ENCODE measurements at regions not wholly inside any gene's neighbourhood (a gene's known extent, or its start where the extent isn't known, plus 50 kb on each side); places are given as distances from the start of the nearest gene placed in this dataset.

- intact Hi-C loops (cut with DNase I): no loop called here
- no peak overlapping the region for H3K4me3 ChIP-seq
- H3K9me3 ChIP-seq: no peaks in the 10 kb centered on the region
- ATAC-seq (no peak), DNase-seq (no peak)
- no peaks in the 10 kb centered on the region for H3K4me1 ChIP-seq
- no peaks in the 10 kb centered on the region for H3K36me3 ChIP-seq
- no peak overlapping the region for H3K27ac ChIP-seq
- no peak for TF ChIP-seq CTCF (IDR thresholded peaks at IDR 0.05)
- no peaks in the 10 kb centered on the region for H3K27me3 ChIP-seq
Measured at GRCh38 chr2:181122601-181123000, 142.2 kb downstream of the UBE2E3 start.

- Histone ChIP-seq H3K4me3 (no peak overlapping the region), H3K4me1 (no peaks in the 10 kb centered on the region), H3K27ac (peak overlapping the region in 1 of 2 donors; percentile 49), H3K9me3 (no peaks in the 10 kb centered on the region), H3K36me3 (no peaks in the 10 kb centered on the region), H3K27me3 (no peaks in the 10 kb centered on the region)
- no peak for ATAC-seq
- intact Hi-C loops (cut with DNase I): no loop called here
- no peak for TF ChIP-seq CTCF (IDR thresholded peaks at IDR 0.05)
- peak in 1 of 4 donors; percentile 1 for DNase-seq
Measured at GRCh38 chr2:181123798-181124231, 143.4 kb downstream of the UBE2E3 start.

- Histone ChIP-seq H3K4me1 (no peaks in the 10 kb centered on the region), H3K4me3 (no peak overlapping the region), H3K27me3 (no peaks in the 10 kb centered on the region), H3K27ac (peak overlapping the region in 1 of 2 donors; percentile 49), H3K36me3 (no peaks in the 10 kb centered on the region), H3K9me3 (no peaks in the 10 kb centered on the region)
- no peak for ATAC-seq
- TF ChIP-seq CTCF (IDR thresholded peaks at IDR 0.05): no peak
- DNase-seq: no peak
- intact Hi-C loops (cut with DNase I): no loop called here
Measured at GRCh38 chr2:181124497-181124896, 144.1 kb downstream of the UBE2E3 start.

- ATAC-seq: no peak
Measured at GRCh38 chr2:181125359-181125758, 145.0 kb downstream of the UBE2E3 start.

GRCh38 chr2:181126311-181126868, 146.0 kb downstream of the UBE2E3 start:
- no peak for ATAC-seq
- Histone ChIP-seq H3K4me3 (no peak overlapping the region), H3K9me3 (no peaks in the 10 kb centered on the region), H3K36me3 (no peaks in the 10 kb centered on the region), H3K27ac (no peak overlapping the region), H3K27me3 (no peaks in the 10 kb centered on the region), H3K4me1 (no peaks in the 10 kb centered on the region)
- DNase-seq: no peak
- no peak for TF ChIP-seq CTCF (IDR thresholded peaks at IDR 0.05)
- intact Hi-C loops (cut with DNase I): no loop called here

More at GRCh38 chr2:181125359-181125758, 145.0 kb downstream of the UBE2E3 start:
- TF ChIP-seq CTCF (IDR thresholded peaks at IDR 0.05): no peak
- intact Hi-C loops (cut with DNase I): no loop called here
- Histone ChIP-seq H3K36me3 (no peaks in the 10 kb centered on the region), H3K27me3 (no peaks in the 10 kb centered on the region), H3K4me1 (no peaks in the 10 kb centered on the region), H3K9me3 (no peaks in the 10 kb centered on the region), H3K27ac (no peak overlapping the region), H3K4me3 (no peak overlapping the region)
- DNase-seq: no peak
